SK-N-SH (cell line): ENCODE measurements at regions not wholly inside any gene's neighbourhood (a gene's known extent, or its start where the extent isn't known, plus 50 kb on each side); places are given as distances from the start of the nearest gene placed in this dataset.
"Not testable (repeated sequence)": the region's sequence is repeated elsewhere in the genome, so short reads cannot be mapped to it uniquely, and the experiment has no call there.

Source experiments
- CTCF ChIP-seq: fragments of 200-600 bp; sonication (generic); IDR thresholded peaks from 2 replicates; pipeline ENCODE4 v1.6.1; 2017; ENCODE audit warnings: antibody characterized with exemption, mild to moderate bottlenecking, moderate library complexity
- ELF1 ChIP-seq: IDR thresholded peaks from 2 replicates; pipeline ENCODE4 v1.4.0; 2012
- EP300 ChIP-seq, 2 experiments: IDR thresholded peaks; 2 replicates each; pipeline versions ENCODE4 v1.4.0 to v1.6.1; 2012; ENCODE audit warnings: borderline replicate concordance in 1 of 2, low read depth in 1 of 2, low read length in 1 of 2
- EZH2phosphoT487 ChIP-seq: fragments of 200-600 bp; sonication (generic); IDR thresholded peaks from 2 replicates; pipeline ENCODE4 v1.6.1; 2017; ENCODE audit warnings: low read depth, mixed run types, mild to moderate bottlenecking, antibody characterized with exemption, moderate library complexity, borderline replicate concordance
- GABPA ChIP-seq: IDR thresholded peaks from 2 replicates; pipeline ENCODE4 v1.4.0; 2012; ENCODE audit warnings: low read depth, mild to moderate bottlenecking
- MAX ChIP-seq: IDR thresholded peaks from 2 replicates; pipeline ENCODE4 v1.4.0; 2012; ENCODE audit warnings: low read depth
- POLR2AphosphoS5 ChIP-seq: IDR thresholded peaks from 2 replicates; pipeline ENCODE4 v1.6.1; 2012; ENCODE audit warnings: low read depth, low read length
- RAD21 ChIP-seq: IDR thresholded peaks from 2 replicates; pipeline ENCODE4 v1.6.1; 2012; ENCODE audit warnings: mild to moderate bottlenecking, low read length
- USF2 ChIP-seq: fragments of 150-350 bp; IDR thresholded peaks from 2 replicates; pipeline ENCODE4 v1.6.1; 2017; ENCODE audit warnings: antibody characterized with exemption, low read length, low read depth, borderline replicate concordance
- YY1 ChIP-seq: IDR thresholded peaks from 2 replicates; pipeline ENCODE4 v1.4.0; 2012; ENCODE audit warnings: low read depth, mild to moderate bottlenecking

GRCh38 chr7:65213260-65213659 lies 160.4 kb upstream of the ZNF92 start:
- TF ChIP-seq ELF1; CTCF; POLR2AphosphoS5; MAX; RAD21; USF2; EZH2phosphoT487; GABPA; YY1; EP300 (IDR thresholded peaks at IDR 0.05; ENCODE audit: borderline replicate concordance in 1 of 2, low read depth in 1 of 2, low read length in 1 of 2): not testable (repeated sequence)
